ENCODE measurements at regions not wholly inside any gene's neighbourhood (a gene's known extent, or its start where the extent isn't known, plus 50 kb on each side); places are given as distances from the start of the nearest gene placed in this dataset.

- no peak for TF ChIP-seq CTCF (IDR thresholded peaks at IDR 0.05)
- TF ChIP-seq POLR2A (IDR thresholded peaks at IDR 0.05): no peak
Measured at GRCh38 chr18:60123031-60123430, 223.2 kb downstream of the PMAIP1 start.

Data from testis (tissue), 2 donors.